ENCODE measurements at regions not wholly inside any gene's neighbourhood (a gene's known extent, or its start where the extent isn't known, plus 50 kb on each side); places are given as distances from the start of the nearest gene placed in this dataset.
A peak's percentile ranks its signal among the peaks of the same experiment; 100 is the strongest.

- DNase-seq (ENCODE audit: low read depth) = no peak
These were observed 189.3 kb upstream of the ARG1 start for GRCh38 chr6:131383421-131384411.

- DNase-seq (ENCODE audit: low read depth) = no peak
These were observed 185.2 kb upstream of the ARG1 start for GRCh38 chr6:131387562-131388447.

- no peak for DNase-seq (ENCODE audit: low read depth)
These were observed 182.7 kb upstream of the ARG1 start for GRCh38 chr6:131390322-131390721.

GRCh38 chr6:131391116-131391515 is 181.9 kb upstream of the ARG1 start:
- DNase-seq (ENCODE audit: low read depth) = no peak

GRCh38 chr6:131393433-131393832 is 179.6 kb upstream of the ARG1 start:
- DNase-seq (ENCODE audit: low read depth) = no peak

- no peak for DNase-seq (ENCODE audit: low read depth)
These were observed 178.1 kb upstream of the ARG1 start for GRCh38 chr6:131394768-131395432.

- no peak for DNase-seq (ENCODE audit: low read depth)
These were observed 174.8 kb upstream of the ARG1 start for GRCh38 chr6:131398176-131398575.

- no peak for DNase-seq (ENCODE audit: low read depth)
These were observed 173.6 kb upstream of the ARG1 start for GRCh38 chr6:131399433-131399832.

GRCh38 chr6:131400054-131400778 is 172.8 kb upstream of the ARG1 start:
- DNase-seq (ENCODE audit: low read depth) = peak; percentile 69

- DNase-seq (ENCODE audit: low read depth) = no peak
These were observed 172.1 kb upstream of the ARG1 start for GRCh38 chr6:131400779-131401496.

- DNase-seq (ENCODE audit: low read depth) = no peak
These were observed 164.2 kb upstream of the ARG1 start for GRCh38 chr6:131408811-131409210.

- DNase-seq (ENCODE audit: low read depth) = no peak
These were observed 162.2 kb upstream of the ARG1 start for GRCh38 chr6:131410785-131411184.

GRCh38 chr6:131412960-131413830 is 159.8 kb upstream of the ARG1 start:
- DNase-seq (ENCODE audit: low read depth) = no peak

- no peak for DNase-seq (ENCODE audit: low read depth)
These were observed 159.2 kb upstream of the ARG1 start for GRCh38 chr6:131413831-131414191.

GRCh38 chr6:131414956-131415355 is 158.1 kb upstream of the ARG1 start:
- DNase-seq (ENCODE audit: low read depth) = no peak

GRCh38 chr6:131418441-131418840 is 154.6 kb upstream of the ARG1 start:
- DNase-seq (ENCODE audit: low read depth) = no peak

- no peak for DNase-seq (ENCODE audit: low read depth)
These were observed 153.3 kb upstream of the ARG1 start for GRCh38 chr6:131419702-131420101.

- no peak for DNase-seq (ENCODE audit: low read depth)
These were observed 149.0 kb upstream of the ARG1 start for GRCh38 chr6:131424016-131424415.

- DNase-seq (ENCODE audit: low read depth) = no peak
These were observed 148.6 kb upstream of the ARG1 start for GRCh38 chr6:131424475-131424874.

All from fibroblast of gingiva (primary cell).